H54 (cell line): ENCODE measurements at regions not wholly inside any gene's neighbourhood (a gene's known extent, or its start where the extent isn't known, plus 50 kb on each side); places are given as distances from the start of the nearest gene placed in this dataset.

Source experiments
- DNase-seq: peaks from one replicate; pipeline ENCODE4 v3.0.0; 2011; ENCODE audit warnings: low spot score, mixed read lengths; ENCODE audit not compliant: insufficient read length
- FAIRE-seq: peaks from 3 replicates; lab custom pipeline; 2011; peaks lifted over from hg19 to GRCh38; lab: Jason Lieb, UNC
- POLR2A ChIP-seq: IDR thresholded peaks from 2 replicates; pipeline ENCODE4 v1.6.1; 2011; ENCODE audit warnings: low read depth, mild to moderate bottlenecking, low read length

GRCh38 chr6:11654876-11655275 lies 117.3 kb downstream of the TMEM170B start:
- FAIRE-seq (no peak), DNase-seq (no peak)

GRCh38 chr6:11656491-11656890 lies 118.9 kb downstream of the TMEM170B start:
- TF ChIP-seq POLR2A = no peak
- DNase-seq (no peak), FAIRE-seq (no peak)

More at GRCh38 chr6:11654876-11655275, 117.3 kb downstream of the TMEM170B start:
- TF ChIP-seq POLR2A = no peak

- FAIRE-seq (no peak), DNase-seq (no peak)
- TF ChIP-seq POLR2A = no peak
Observed at GRCh38 chr6:11659757-11660156, 118.8 kb downstream of the ADTRP start.

- no peak for FAIRE-seq
- no peak for TF ChIP-seq POLR2A
- DNase-seq = no peak
Observed at GRCh38 chr6:11662323-11662722, 116.3 kb downstream of the ADTRP start.

- no peak for FAIRE-seq
- no peak for TF ChIP-seq POLR2A
- DNase-seq = no peak
Observed at GRCh38 chr6:11663519-11663918, 115.1 kb downstream of the ADTRP start.
